ENCODE measurements at regions not wholly inside any gene's neighbourhood (a gene's known extent, or its start where the extent isn't known, plus 50 kb on each side); places are given as distances from the start of the nearest gene placed in this dataset.
A peak's percentile ranks its signal among the peaks of the same experiment; 100 is the strongest.

- intact Hi-C loops (cut with micrococcal nuclease): no loop called here
- no peaks in the 10 kb centered on the region for H4K20me1 ChIP-seq (ENCODE audit: insufficient read depth, low read length)
- H3K27ac ChIP-seq (ENCODE audit: low read depth in 1 of 2, low read length in 2 of 2): no peak overlapping the region
- Mint-ChIP-seq H3K4me1 (no peaks in the 10 kb centered on the region), H3K27me3 (ENCODE audit: low read depth in 3 of 3) (no peaks in the 10 kb centered on the region), H3K9me3 (peaks cover 0 to 12% (median 3%) of the 10 kb centered on the region in 7 donors), H3K36me3 (no peaks in the 10 kb centered on the region), H3K4me3 (no peak overlapping the region), H3K27ac (peak overlapping the region in 1 of 7 donors; percentile 32)
- H3K27me3 ChIP-seq (ENCODE audit: control insufficient read depth in 2 of 2, insufficient read depth in 2 of 2, low read length in 2 of 2): no peaks in the 10 kb centered on the region
- no peak overlapping the region for H3K4me2 ChIP-seq (replicated peaks; ENCODE audit: extremely low read depth, low read length, poor library complexity, severe bottlenecking)
- no peaks in the 10 kb centered on the region for H3K79me2 ChIP-seq (ENCODE audit: insufficient read depth, low read length)
- no peaks in the 10 kb centered on the region for H3K36me3 ChIP-seq (replicated peaks in 1 of 2; ENCODE audit: control insufficient read depth in 1 of 2, insufficient read depth in 2 of 2, low read length in 2 of 2)
- no peaks in the 10 kb centered on the region for H3K4me1 ChIP-seq (ENCODE audit: control insufficient read depth in 1 of 2, insufficient read depth in 2 of 2, low read length in 2 of 2)
- WGBS (ENCODE audit: insufficient coverage): no CpG with 5 or more reads among the region's 2 CpGs
- no peak for TF ChIP-seq CTCF (IDR thresholded peaks at IDR 0.05)
- H3K9me3 ChIP-seq (replicated peaks in 1 of 2; ENCODE audit: control insufficient read depth in 1 of 2, insufficient read depth in 1 of 2, low read length in 2 of 2): peaks cover 0 to 3% of the 10 kb centered on the region in 2 donors
- H3K9ac ChIP-seq (ENCODE audit: insufficient read depth, low read length, poor library complexity, severe bottlenecking): no peak overlapping the region
- no peak for DNase-seq
- H2AFZ ChIP-seq (ENCODE audit: insufficient read depth, low read depth, low read length, poor library complexity, severe bottlenecking): no peak overlapping the region
- H3K4me3 ChIP-seq (replicated peaks in 1 of 3; ENCODE audit: low read depth in 2 of 3, low read length in 3 of 3): no peak overlapping the region
Observed at GRCh38 chr3:153356908-153357307, 194.9 kb downstream of the RAP2B start.

- Histone ChIP-seq H2AFZ (ENCODE audit: insufficient read depth, low read depth, low read length, poor library complexity, severe bottlenecking) (no peak overlapping the region), H3K4me3 (replicated peaks in 1 of 3; ENCODE audit: low read depth in 2 of 3, low read length in 3 of 3) (no peak overlapping the region), H3K36me3 (replicated peaks in 1 of 2; ENCODE audit: control insufficient read depth in 1 of 2, insufficient read depth in 2 of 2, low read length in 2 of 2) (no peaks in the 10 kb centered on the region), H3K4me1 (ENCODE audit: control insufficient read depth in 1 of 2, insufficient read depth in 2 of 2, low read length in 2 of 2) (no peaks in the 10 kb centered on the region), H3K27ac (ENCODE audit: low read depth in 1 of 2, low read length in 2 of 2) (no peak overlapping the region), H3K9ac (ENCODE audit: insufficient read depth, low read length, poor library complexity, severe bottlenecking) (no peak overlapping the region), H3K9me3 (replicated peaks in 1 of 2; ENCODE audit: control insufficient read depth in 1 of 2, insufficient read depth in 1 of 2, low read length in 2 of 2) (peaks cover 0 to 8% of the 10 kb centered on the region in 2 donors), H4K20me1 (ENCODE audit: insufficient read depth, low read length) (no peaks in the 10 kb centered on the region), H3K27me3 (ENCODE audit: control insufficient read depth in 2 of 2, insufficient read depth in 2 of 2, low read length in 2 of 2) (no peaks in the 10 kb centered on the region), H3K4me2 (replicated peaks; ENCODE audit: extremely low read depth, low read length, poor library complexity, severe bottlenecking) (no peak overlapping the region), H3K79me2 (ENCODE audit: insufficient read depth, low read length) (no peaks in the 10 kb centered on the region)
- Mint-ChIP-seq H3K36me3 (no peaks in the 10 kb centered on the region), H3K27me3 (ENCODE audit: low read depth in 3 of 3) (no peaks in the 10 kb centered on the region), H3K4me3 (no peak overlapping the region), H3K9me3 (peaks cover 0 to 14% (median 5%) of the 10 kb centered on the region in 7 donors), H3K27ac (no peak overlapping the region), H3K4me1 (no peaks in the 10 kb centered on the region)
- no peak for TF ChIP-seq CTCF (IDR thresholded peaks at IDR 0.05)
- intact Hi-C loops (cut with micrococcal nuclease): no loop called here
- DNase-seq: no peak
- WGBS (ENCODE audit: insufficient coverage): no CpG with 5 or more reads among the region's 2 CpGs
Observed at GRCh38 chr3:153357436-153357835, 195.4 kb downstream of the RAP2B start.

All from CD14-positive monocyte (primary cell).